ENCODE measurements at regions not wholly inside any gene's neighbourhood (a gene's known extent, or its start where the extent isn't known, plus 50 kb on each side); places are given as distances from the start of the nearest gene placed in this dataset.

- no peak for TF ChIP-seq EP300 (conservative IDR thresholded peaks at IDR 0.05; ENCODE audit: poor library complexity, severe bottlenecking)
- no peak for TF ChIP-seq EZH2 (IDR thresholded peaks at IDR 0.05; ENCODE audit: borderline replicate concordance, insufficient read depth, low read length, poor library complexity, severe bottlenecking)
- TF ChIP-seq CTCF (IDR thresholded peaks at IDR 0.05; ENCODE audit: poor library complexity, severe bottlenecking) = no peak
- no peak for TF ChIP-seq MXI1 (conservative IDR thresholded peaks at IDR 0.05; ENCODE audit: poor library complexity, severe bottlenecking)
- TF ChIP-seq POLR2AphosphoS5 (IDR thresholded peaks at IDR 0.05) = no peak
- no peak for TF ChIP-seq TAF1 (IDR thresholded peaks at IDR 0.05; ENCODE audit: low read depth)
- no peak for TF ChIP-seq RAD21 (conservative IDR thresholded peaks at IDR 0.05)
- TF ChIP-seq, protein P1, sequence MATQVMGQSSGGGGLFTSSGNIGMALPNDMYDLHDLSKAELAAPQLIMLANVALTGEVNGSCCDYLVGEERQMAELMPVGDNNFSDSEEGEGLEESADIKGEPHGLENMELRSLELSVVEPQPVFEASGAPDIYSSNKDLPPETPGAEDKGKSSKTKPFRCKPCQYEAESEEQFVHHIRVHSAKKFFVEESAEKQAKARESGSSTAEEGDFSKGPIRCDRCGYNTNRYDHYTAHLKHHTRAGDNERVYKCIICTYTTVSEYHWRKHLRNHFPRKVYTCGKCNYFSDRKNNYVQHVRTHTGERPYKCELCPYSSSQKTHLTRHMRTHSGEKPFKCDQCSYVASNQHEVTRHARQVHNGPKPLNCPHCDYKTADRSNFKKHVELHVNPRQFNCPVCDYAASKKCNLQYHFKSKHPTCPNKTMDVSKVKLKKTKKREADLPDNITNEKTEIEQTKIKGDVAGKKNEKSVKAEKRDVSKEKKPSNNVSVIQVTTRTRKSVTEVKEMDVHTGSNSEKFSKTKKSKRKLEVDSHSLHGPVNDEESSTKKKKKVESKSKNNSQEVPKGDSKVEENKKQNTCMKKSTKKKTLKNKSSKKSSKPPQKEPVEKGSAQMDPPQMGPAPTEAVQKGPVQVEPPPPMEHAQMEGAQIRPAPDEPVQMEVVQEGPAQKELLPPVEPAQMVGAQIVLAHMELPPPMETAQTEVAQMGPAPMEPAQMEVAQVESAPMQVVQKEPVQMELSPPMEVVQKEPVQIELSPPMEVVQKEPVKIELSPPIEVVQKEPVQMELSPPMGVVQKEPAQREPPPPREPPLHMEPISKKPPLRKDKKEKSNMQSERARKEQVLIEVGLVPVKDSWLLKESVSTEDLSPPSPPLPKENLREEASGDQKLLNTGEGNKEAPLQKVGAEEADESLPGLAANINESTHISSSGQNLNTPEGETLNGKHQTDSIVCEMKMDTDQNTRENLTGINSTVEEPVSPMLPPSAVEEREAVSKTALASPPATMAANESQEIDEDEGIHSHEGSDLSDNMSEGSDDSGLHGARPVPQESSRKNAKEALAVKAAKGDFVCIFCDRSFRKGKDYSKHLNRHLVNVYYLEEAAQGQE (IDR thresholded peaks at IDR 0.05; ENCODE audit: borderline replicate concordance) = no peak
- TF ChIP-seq SMC3 (conservative IDR thresholded peaks at IDR 0.05; ENCODE audit: poor library complexity) = no peak
- H3K9me2 ChIP-seq (ENCODE audit: insufficient read depth, low read length) = no peaks in the 10 kb centered on the region
- H3K9me3 ChIP-seq (ENCODE audit: low read length) = no peaks in the 10 kb centered on the region
- H2AFZ ChIP-seq (ENCODE audit: low read depth, low read length) = no peak overlapping the region
- H3K27me3 ChIP-seq (ENCODE audit: insufficient read depth, low read depth, low read length) = no peaks in the 10 kb centered on the region
- H3K79me2 ChIP-seq (replicated peaks; ENCODE audit: insufficient read depth, low read length) = no peaks in the 10 kb centered on the region
- H3K36me3 ChIP-seq (ENCODE audit: insufficient read depth, low read length) = no peaks in the 10 kb centered on the region
- H3K9ac ChIP-seq (ENCODE audit: low read length) = no peak overlapping the region
- no peaks in the 10 kb centered on the region for H3F3A ChIP-seq (ENCODE audit: insufficient read depth, low read length, poor library complexity, severe bottlenecking)
- no peak overlapping the region for H3K4me3 ChIP-seq (ENCODE audit: low read length)
- H4K20me1 ChIP-seq (ENCODE audit: insufficient read depth) = no peaks in the 10 kb centered on the region
- no peak overlapping the region for H3K27ac ChIP-seq (ENCODE audit: low read length)
- H3K4me2 ChIP-seq (ENCODE audit: low read length) = no peak overlapping the region
These were observed 52.5 kb upstream of the VKORC1L1 start for GRCh38 chr7:65820287-65820950.

Small RNA genes in the stretch of these regions (small RNA-seq; reads per million reads assigned to genes)
- gene AC114501.1 (0 reads per million in 3 experiments), gene RNU6-912P (0 reads per million in 3 experiments), gene SNORA15B-2 (0 reads per million in 3 experiments), gene SNORA22 (38.5 to 55.0 (median 43.4) reads per million in 3 experiments)

Data from neural cell (in vitro differentiated cells).